Neuron (in vitro differentiated cells): ENCODE measurements at regions not wholly inside any gene's neighbourhood (a gene's known extent, or its start where the extent isn't known, plus 50 kb on each side); places are given as distances from the start of the nearest gene placed in this dataset.
"Not testable (repeated sequence)": the region's sequence is repeated elsewhere in the genome, so short reads cannot be mapped to it uniquely, and the experiment has no call there.

ENCODE experiments used
- H2AFZ ChIP-seq: one replicate; pipeline ENCODE4 v1.6.1; 2013; ENCODE audit warnings: low read depth, mild to moderate bottlenecking, inconsistent platforms, low read length, moderate library complexity
- H3K27me3 ChIP-seq: one replicate; pipeline ENCODE4 v1.6.1; 2013; ENCODE audit warnings: low read length; ENCODE audit not compliant: insufficient read depth
- H3K36me3 ChIP-seq: one replicate; pipeline ENCODE4 v1.6.1; 2013; ENCODE audit warnings: low read length; ENCODE audit not compliant: insufficient read depth
- H3K4me1 ChIP-seq: one replicate; pipeline ENCODE4 v1.6.1; 2013; ENCODE audit warnings: low read length; ENCODE audit not compliant: insufficient read depth
- H3K4me3 ChIP-seq: 2 replicates; pipeline ENCODE4 v1.5.1; 2013; ENCODE audit warnings: mild to moderate bottlenecking, low read length, moderate library complexity
- H3K9me3 ChIP-seq: one replicate; pipeline ENCODE4 v1.6.1; 2013; ENCODE audit warnings: low read length

GRCh38 chr2:142748559-142749099, 128.8 kb upstream of the KYNU start:
- no peaks in the 10 kb centered on the region for H3K9me3 ChIP-seq
- no peaks in the 10 kb centered on the region for H3K36me3 ChIP-seq
- H3K4me1 ChIP-seq, result no peaks in the 10 kb centered on the region
- no peaks in the 10 kb centered on the region for H3K27me3 ChIP-seq
- no peak overlapping the region for H3K4me3 ChIP-seq
- H2AFZ ChIP-seq, result no peak overlapping the region

- no peaks in the 10 kb centered on the region for H3K36me3 ChIP-seq
- H3K4me3 ChIP-seq, result no peak overlapping the region
- H3K4me1 ChIP-seq, result no peaks in the 10 kb centered on the region
- no peaks in the 10 kb centered on the region for H3K27me3 ChIP-seq
- no peaks in the 10 kb centered on the region for H3K9me3 ChIP-seq
- no peak overlapping the region for H2AFZ ChIP-seq
Observed at GRCh38 chr2:142745691-142746090, 131.8 kb upstream of the KYNU start.

GRCh38 chr2:142742371-142743214, 134.9 kb upstream of the KYNU start:
- H3K27me3 ChIP-seq, result no peaks in the 10 kb centered on the region
- no peaks in the 10 kb centered on the region for H3K4me1 ChIP-seq
- no peak overlapping the region for H2AFZ ChIP-seq
- no peak overlapping the region for H3K4me3 ChIP-seq
- no peaks in the 10 kb centered on the region for H3K36me3 ChIP-seq
- H3K9me3 ChIP-seq, result no peaks in the 10 kb centered on the region

DNA sequence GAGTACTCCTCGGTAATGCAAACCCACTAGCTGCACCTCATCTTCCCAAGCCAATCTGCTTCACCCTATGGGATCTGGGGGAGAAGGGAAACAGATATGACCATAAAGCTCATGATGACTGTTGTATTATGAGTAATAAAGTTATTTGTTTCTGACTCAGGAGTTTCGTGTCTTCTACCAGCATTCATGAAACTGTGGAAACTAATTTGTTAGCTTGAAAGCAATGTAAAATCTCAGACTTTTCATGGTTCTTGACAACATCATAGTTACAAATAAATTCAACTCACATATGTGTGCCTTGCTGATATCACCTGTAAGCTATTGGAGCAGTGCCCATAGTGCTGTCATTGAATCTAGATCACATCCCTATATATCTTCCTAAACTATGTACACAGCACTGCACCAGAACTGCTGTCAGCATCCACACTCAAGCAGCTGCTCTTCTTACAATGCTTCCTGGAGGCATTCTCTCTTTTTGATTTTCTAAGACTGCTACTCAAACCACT, 135.6 kb upstream of the KYNU start:
- H3K36me3 ChIP-seq, result no peaks in the 10 kb centered on the region
- H3K4me1 ChIP-seq, result no peaks in the 10 kb centered on the region
- H3K4me3 ChIP-seq, result no peak overlapping the region
- no peak overlapping the region for H2AFZ ChIP-seq
- H3K9me3 ChIP-seq, result no peaks in the 10 kb centered on the region
- H3K27me3 ChIP-seq, result no peaks in the 10 kb centered on the region

DNA sequence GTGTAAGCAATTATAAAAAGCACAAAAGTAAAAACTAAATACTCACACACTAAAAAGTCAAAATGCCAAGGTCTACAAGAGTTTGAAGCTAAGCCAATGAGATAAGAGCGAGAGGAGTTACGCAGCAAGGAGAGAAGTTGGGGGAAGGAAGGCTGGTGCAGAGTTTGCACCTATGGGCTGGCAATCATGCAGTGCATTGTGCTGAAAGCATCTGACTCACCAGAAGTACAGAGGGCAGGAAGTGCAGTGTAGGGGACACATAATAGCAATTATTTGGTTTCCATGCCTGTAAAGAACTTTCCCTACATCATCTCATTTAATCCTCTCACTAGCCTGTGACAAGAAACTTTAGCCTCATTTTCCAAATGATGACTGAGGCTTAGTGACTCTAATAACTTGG, 142.7 kb upstream of the KYNU start:
- H3K9me3 ChIP-seq, result no peaks in the 10 kb centered on the region
- H3K4me1 ChIP-seq, result no peaks in the 10 kb centered on the region
- no peaks in the 10 kb centered on the region for H3K27me3 ChIP-seq
- H2AFZ ChIP-seq, result no peak overlapping the region
- H3K4me3 ChIP-seq, result no peak overlapping the region
- no peaks in the 10 kb centered on the region for H3K36me3 ChIP-seq

DNA sequence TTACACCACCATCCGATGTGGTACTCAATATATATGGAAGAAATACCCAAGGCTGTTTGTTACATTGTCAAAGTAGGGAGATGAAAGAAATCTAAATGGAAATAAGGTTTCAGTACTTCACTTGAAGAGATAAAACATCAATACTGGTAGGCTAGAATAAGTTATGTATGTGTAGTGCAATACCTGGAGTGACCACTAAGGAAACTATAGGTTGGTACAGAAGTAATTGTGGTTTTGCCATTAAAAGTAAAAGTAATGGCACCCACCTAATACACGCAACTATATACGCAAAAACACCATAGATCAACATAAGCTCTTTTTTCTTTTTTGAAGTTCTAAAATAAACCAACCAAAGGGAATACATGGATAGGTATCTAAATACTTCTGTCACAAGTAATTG, 143.2 kb upstream of the KYNU start:
- Histone ChIP-seq H2AFZ (no peak overlapping the region), H3K27me3 (no peaks in the 10 kb centered on the region), H3K9me3 (no peaks in the 10 kb centered on the region), H3K4me3 (no peak overlapping the region), H3K4me1 (no peaks in the 10 kb centered on the region), H3K36me3 (no peaks in the 10 kb centered on the region)

- H2AFZ ChIP-seq, H3K9me3 ChIP-seq, H3K4me3 ChIP-seq, H3K27me3 ChIP-seq, H3K4me1 ChIP-seq, H3K36me3 ChIP-seq: not testable (repeated sequence)
Observed at GRCh38 chr2:142729814-142730213, 147.7 kb upstream of the KYNU start.

DNA sequence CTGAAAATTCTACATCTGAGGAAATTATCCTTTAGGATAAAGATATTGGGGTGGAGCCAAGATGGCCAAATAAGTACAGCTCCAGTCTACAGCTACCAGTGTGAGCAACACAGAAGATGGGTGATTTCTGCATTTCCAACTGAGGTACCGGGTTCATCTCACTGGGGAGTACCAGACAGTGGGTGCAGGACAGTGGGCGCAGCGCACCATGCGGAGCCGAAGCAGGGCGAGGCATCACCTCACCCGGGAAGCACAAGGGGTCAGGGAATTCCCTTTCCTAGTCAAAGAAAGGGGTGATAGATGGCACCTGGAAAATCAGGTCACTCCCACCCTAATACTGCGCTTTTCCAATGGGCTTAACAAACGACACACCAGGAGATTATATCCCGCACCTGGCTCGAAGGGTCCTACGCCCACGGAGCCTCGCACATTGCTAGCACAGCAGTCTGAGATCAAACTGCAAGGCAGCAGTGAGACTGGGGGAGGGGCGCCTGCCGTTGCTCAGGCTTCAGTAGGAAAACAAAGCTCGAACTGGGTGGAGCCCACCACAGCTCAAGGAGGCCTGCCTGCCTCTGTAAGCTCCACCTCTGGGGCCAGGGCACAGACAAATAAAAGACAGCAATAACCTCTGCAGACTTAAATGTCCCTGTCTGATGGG, 149.5 kb upstream of the KYNU start:
- H2AFZ ChIP-seq, H3K4me3 ChIP-seq, H3K4me1 ChIP-seq, H3K27me3 ChIP-seq, H3K36me3 ChIP-seq, H3K9me3 ChIP-seq: not testable (repeated sequence)

- Histone ChIP-seq H3K4me1 (no peaks in the 10 kb centered on the region), H3K9me3 (no peaks in the 10 kb centered on the region), H3K36me3 (no peaks in the 10 kb centered on the region), H2AFZ (no peak overlapping the region), H3K27me3 (no peaks in the 10 kb centered on the region), H3K4me3 (no peak overlapping the region)
Observed at GRCh38 chr2:142725386-142725785, 152.1 kb upstream of the KYNU start.

- no peaks in the 10 kb centered on the region for H3K9me3 ChIP-seq
- H3K27me3 ChIP-seq, result no peaks in the 10 kb centered on the region
- H3K4me3 ChIP-seq, result no peak overlapping the region
- no peaks in the 10 kb centered on the region for H3K4me1 ChIP-seq
- no peak overlapping the region for H2AFZ ChIP-seq
- no peaks in the 10 kb centered on the region for H3K36me3 ChIP-seq
Observed at GRCh38 chr2:142724713-142725349, 152.6 kb upstream of the KYNU start.

DNA sequence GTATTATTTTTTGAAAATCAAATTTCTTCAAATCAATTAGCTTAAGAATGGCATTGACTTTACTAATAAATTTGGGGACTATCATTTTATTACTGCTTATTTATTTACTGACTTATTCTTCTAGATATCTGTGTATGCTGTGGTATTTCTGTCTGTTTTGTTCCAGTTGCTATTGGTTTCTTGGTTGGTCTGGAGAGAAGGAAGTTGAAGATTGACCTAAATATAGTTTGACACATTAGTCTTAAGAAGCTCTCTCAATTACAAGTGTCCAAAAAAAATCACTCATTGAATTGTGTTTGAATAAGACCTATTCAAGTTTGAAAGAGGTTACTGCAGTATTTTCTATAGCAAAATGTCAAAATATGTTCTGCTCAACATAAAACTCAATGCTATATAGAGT, 153.3 kb upstream of the KYNU start:
- no peak overlapping the region for H2AFZ ChIP-seq
- no peaks in the 10 kb centered on the region for H3K4me1 ChIP-seq
- no peaks in the 10 kb centered on the region for H3K9me3 ChIP-seq
- no peaks in the 10 kb centered on the region for H3K27me3 ChIP-seq
- no peak overlapping the region for H3K4me3 ChIP-seq
- no peaks in the 10 kb centered on the region for H3K36me3 ChIP-seq

DNA sequence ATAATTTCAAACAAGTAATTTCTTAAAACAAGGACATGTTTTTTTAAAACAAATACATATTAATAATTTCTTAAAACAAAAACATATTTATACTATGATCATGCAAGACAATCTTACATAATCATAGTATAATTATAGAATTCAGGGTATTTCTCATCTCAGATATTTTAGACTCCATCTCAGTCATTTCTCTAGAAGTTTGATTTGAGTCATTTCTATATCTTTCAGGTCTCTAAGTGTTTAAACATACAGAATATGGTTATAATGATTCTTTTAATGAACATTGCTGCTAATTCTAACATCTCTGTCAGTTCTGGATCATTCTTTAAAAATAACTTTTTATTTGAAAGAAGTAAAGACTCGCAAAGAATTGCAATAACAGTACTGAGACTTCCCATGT, 154.2 kb upstream of the KYNU start:
- no peak overlapping the region for H3K4me3 ChIP-seq
- no peaks in the 10 kb centered on the region for H3K27me3 ChIP-seq
- no peaks in the 10 kb centered on the region for H3K36me3 ChIP-seq
- no peaks in the 10 kb centered on the region for H3K4me1 ChIP-seq
- no peaks in the 10 kb centered on the region for H3K9me3 ChIP-seq
- no peak overlapping the region for H2AFZ ChIP-seq

DNA sequence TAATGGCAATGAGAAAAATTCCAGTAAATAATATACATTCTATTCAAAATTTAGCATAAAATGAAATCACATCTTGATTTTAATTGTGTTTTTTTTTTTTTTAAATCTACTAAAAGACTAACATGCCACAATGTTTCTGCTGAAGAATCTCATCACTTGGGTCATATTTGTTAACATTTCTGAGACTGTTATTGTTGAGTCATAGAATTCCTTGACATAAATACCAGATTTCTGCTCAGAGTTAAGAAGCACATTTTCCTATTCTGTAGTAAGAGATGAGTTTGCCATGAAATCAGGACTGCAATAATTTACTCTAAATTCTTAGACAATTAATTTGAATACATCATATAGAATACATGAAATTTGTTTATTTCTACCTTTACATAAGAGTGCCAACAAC, 154.9 kb upstream of the KYNU start:
- H3K27me3 ChIP-seq, result no peaks in the 10 kb centered on the region
- no peaks in the 10 kb centered on the region for H3K36me3 ChIP-seq
- peaks cover 3% of the 10 kb centered on the region for H3K4me1 ChIP-seq
- H3K9me3 ChIP-seq, result no peaks in the 10 kb centered on the region
- H2AFZ ChIP-seq, result no peak overlapping the region
- H3K4me3 ChIP-seq, result no peak overlapping the region
